Activated CD4-positive, alpha-beta T cell treated with anti-CD3 and anti-CD28 coated beads, Interleukin-2, Interleukin-4, amounts not matched to agents 100 ng/mL and 50 ng/mL, durations not matched to agents 16 hours and 8 hours (primary cell): ENCODE measurements at regions not wholly inside any gene's neighbourhood (a gene's known extent, or its start where the extent isn't known, plus 50 kb on each side); places are given as distances from the start of the nearest gene placed in this dataset.
"Not testable (repeated sequence)": the region's sequence is repeated elsewhere in the genome, so short reads cannot be mapped to it uniquely, and the experiment has no call there.

Experiments
- DNase-seq: peaks from one replicate; pipeline ENCODE4 v3.0.0-alpha.2; 2020; ENCODE audit warnings: low spot score

DNA sequence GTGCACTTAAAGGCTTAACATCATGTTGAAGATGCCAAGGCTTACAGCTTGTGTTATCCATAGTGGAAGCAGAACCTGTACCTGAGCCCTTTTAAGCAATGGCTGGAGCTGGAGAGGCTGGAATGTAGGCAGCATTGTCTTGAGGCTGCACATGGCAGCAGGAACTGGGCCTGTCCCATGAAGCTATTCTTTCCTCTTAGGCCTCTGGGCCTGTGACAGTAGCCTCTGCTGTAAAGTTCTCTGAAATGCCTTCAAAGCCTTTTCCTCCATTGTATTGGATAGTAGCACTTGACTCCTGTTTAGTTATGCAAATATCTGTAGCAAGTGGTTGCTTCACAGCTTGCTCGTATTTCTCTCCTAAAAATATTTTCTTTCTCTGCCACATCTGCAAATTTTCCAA is 127.4 kb upstream of the ANO5 start:
- no peak for DNase-seq

DNA sequence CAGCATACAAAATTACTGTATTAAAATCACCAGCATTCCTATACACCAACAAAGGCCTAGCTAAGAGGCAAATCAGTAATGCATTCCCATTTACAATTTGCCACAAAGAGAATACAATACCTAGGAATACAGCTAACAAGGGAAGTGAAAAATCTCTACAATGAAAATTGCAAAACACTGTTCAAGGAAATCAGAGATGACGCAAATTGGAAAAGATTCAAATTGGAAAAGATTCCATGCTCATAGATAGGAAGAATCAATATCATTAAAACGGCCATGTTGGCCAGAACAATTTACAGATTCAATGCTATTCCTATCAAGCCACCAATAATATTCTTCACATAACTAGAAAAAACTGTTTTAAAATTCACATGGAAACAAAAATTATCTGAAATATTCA is 123.0 kb upstream of the ANO5 start:
- no peak for DNase-seq

DNA sequence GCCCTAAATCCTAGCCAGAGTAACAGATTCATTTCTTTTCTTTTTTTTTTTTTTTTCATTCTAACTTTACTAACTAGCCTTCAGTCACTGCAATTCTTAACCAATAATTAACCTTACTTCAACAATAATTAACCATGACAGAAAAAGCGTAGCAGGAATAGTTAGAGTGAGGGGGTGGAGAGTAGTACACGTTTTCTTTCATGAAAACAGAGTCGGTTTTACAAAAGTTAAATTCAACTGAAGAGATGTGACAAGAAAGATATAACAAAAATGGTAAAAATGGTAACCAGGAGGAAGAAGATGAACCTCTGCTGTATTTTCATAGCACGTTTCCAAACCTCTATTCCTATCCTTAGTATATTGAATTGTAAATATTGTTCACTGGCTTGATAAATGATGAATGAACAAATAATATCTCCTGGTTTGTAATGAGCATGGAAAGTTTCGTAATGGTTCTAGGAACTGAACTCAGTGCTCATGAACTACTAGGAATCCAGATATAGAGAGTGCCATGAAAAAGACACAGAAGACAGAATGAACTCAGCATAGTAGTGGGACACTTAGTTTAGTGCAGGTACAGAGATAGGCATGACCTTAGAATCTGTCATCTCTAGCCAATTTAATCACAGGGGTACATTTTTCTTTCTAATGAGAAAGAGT is 116.5 kb upstream of the ANO5 start:
- no peak for DNase-seq

DNA sequence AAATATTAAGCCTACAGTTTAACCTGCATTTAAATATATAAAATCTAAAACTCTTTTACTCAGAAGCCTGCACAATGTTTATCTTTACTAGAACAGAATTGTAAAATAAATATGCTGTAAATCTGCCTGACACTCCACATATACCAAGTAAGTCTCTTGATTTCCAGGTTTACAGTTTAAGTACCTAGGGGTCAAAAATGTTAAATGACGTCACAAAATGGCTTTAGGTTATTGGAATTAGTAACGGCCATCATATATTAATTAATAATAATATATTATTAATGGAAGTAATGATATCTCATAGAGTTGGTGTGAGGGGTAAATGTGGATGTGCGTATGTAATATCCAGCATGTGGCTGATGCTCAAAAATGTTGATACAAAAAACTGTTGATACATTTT is 114.8 kb upstream of the ANO5 start:
- no peak for DNase-seq

DNA sequence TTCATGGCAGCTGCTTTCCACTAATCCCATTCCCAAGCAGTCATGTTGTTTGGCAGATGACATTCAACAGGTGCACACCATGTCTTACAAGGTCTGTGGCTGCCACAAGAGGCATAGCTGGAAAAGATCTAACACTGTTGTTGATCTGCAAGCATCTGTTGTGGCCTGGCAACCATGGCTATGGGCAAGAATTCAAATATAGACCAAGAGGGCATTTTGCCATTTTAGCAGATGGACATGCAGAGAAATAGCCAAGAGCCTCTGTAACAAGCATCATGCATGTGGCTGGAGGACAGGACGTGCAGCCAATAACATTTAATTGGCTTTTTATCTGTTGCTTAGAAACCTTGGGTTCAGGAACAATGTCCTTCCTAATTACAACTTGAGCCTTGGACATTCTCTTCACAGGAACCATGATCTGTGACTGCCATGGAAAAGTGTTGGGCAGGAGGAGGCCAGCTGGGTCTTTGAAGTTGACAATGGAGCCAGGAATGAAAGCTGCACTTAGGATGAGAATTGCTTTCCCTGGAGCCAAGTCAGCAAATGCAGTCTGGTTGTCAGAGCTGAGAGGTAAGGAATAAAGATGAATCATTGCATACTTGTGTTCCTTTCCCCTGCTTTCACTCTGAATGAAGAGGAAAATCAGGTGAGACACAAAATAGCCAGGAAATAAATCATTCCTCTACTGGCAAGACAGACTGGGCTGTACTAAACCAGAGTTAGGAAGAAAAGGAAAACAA is 113.6 kb upstream of the ANO5 start:
- no peak for DNase-seq

DNA sequence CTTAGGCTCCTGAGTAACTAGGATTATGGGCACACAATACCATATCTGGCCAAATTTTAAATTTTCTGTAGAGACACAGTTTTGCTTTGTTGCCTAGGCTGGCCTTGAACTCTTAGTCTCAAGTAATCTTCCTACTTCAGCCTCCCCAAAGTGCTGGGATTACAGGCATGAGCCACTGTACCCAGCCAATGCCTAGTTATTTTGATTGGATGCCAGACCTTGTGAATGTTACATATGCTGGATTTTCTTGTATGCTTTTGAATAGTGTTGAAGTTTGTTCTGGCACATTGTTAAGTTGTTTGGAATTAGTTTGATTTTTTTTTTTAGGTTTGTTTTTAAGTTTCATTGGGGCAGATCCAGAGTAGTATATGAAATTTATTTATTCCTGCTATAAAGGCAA is 110.7 kb upstream of the ANO5 start:
- no peak for DNase-seq

DNA sequence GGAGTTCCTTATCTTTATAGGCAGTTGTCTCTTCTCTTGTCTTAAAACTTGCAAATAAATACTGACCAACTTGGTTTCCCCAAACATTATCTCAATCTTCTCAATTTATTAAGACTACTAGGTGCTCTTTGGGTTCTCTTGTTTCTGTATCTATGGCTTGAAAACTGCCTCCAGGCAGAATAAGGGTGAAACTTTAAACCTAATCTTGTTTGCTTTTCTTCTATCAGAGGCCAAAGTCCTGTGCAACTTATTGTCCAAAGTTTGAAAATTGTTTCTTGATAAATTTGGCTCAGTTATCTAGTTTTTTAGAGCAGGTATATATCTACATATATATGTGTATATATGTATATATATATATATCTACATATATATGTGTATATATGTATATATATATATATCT is 110.1 kb upstream of the ANO5 start:
- DNase-seq: no peak

DNA sequence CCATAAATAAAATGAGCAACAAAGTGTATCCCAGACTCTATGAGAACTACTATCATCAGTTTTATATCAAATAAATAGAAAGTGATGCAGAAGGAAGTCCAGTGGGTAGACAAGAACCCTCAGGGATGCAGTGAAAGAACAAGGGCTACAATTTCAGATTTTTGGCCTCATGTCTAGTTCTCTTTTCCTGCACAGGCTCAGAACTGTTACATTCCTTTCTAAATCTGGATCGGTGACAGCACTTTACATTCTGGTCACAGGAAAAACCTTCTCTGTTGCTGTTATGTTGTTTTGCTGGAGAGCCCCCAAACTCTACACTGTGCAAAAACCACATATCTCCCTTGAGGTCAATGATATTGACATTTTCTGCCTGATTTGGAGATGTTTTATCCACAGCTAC is 108.8 kb upstream of the ANO5 start:
- DNase-seq: no peak

DNA sequence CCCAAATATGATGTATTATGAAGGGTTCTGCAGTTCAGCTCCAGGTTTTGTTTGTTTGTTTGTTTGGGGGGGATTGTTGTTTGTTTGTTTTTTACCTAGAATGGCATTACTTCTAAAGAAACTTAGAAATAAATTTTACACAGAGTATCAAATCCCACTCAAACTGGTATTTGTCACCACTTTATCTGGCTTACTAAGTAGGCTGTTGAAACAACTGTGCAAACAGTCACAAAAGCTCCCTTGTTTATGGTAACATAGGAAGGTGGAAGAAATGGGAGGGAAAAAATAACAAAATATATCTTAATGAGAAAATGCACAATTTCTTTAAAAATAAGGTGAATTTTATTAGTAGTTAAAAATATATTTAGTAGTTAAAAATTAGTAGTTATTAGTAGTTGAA is 108.3 kb upstream of the ANO5 start:
- no peak for DNase-seq

DNA sequence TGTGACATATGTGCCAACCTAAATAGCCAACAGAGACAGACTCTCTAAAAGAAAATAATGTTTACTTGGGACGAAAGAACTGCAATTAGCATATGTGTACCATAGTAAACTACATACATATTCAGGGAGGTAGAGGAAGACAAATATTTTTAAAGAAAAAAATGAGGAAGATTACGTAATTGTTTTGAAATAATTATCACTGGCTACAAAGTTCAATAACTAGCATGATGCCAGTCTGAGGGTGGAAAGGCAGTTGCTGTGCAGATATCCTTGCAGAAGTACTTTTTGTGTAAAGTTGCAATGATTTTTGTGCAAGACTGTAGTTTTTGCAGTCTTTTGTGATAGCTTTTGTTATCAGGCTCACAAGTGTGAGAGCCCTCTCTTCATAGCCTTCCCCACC is 103.3 kb upstream of the ANO5 start:
- no peak for DNase-seq

DNA sequence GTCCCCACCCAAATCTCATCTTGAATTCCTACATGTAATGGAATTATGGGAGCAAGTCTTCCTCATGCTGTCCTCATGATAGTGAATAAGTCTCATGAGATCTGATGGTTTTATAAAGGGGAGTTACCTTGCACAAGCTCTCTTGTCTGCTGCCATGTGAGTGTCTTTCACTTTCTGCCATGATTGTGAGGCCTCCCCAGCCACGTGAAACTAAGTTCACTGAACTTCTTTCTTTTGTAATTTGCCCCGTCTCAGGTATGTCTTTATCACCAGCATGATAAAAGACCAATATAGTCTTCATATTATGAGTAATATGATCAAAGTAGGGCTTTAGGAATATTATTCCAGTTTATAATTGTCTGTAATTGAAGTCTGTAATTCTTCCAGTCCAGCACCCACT is 86.3 kb upstream of the ANO5 start:
- no peak for DNase-seq

DNA sequence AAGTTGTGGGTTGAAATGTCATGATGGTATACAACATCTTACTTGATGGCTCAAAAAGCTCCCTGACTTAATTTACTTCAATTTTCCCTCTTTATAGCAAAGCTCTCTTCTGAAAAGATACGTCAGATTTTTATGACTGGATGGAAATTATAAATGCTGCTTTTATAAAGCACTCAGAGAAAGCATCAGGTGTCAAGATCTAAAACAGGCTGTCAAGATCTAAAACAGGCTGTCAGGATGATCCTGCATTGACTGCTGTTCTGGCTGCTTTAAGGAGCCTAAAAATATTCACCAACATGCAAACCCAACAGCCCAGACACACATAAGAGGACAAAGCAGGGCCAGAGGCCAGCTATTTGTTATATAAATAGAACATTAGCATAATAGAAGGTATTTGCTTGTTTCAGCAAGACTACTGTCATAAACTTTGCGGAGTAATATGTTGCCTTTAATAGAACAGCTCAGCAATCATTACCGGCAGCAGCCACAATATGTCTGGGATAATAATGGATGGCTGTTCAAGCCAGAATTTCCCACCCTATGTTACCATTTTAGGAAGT is 77.3 kb upstream of the ANO5 start:
- DNase-seq: no peak

DNA sequence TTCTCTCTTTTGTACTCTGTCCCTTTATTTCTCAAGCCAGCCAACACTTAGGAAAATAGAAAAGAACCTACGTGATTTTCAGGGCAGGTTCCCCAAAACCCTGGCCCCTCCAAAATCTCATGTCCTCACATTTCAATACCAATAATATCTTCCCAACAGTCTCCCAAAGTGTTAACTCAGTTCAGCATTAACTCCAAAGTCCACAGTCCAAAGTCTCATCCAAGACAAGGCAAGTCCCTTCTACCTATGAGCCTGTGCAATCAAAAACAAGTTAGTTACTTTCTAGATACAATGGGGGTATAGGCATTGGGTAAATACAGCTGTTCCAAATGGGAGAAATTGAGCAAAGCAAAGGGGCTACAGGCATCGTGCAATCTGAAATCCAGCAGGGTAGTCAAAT is 64.9 kb upstream of the ANO5 start:
- DNase-seq: not testable (repeated sequence)

DNA sequence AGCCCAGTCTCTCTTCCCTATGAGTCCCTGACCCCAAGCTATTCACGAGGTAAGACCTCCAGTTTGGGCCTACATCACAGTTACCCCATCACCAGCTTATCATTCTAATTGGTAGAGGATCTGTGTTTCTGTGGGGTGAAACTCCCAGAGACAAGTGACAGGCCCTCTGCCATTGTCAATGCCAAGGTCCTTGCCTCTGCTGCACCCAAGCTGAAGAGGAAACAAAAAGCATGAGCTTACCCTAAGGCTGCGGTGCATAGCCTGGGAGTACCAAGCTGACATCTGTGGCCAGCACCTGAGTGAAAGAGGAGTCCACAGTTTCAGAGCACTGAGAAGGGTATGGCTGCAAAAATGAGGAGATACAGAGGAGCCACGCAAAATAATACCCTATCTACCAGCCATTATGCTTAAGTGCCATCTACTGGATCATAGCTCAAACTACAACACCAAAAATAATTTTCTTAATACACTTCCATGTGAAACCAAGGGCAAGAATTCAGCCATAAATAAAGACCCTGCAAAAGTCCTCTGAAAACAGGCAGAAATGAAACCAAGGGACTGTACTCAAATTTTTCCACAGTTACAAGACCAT is 62.3 kb upstream of the ANO5 start:
- DNase-seq: peak; percentile 1

DNA sequence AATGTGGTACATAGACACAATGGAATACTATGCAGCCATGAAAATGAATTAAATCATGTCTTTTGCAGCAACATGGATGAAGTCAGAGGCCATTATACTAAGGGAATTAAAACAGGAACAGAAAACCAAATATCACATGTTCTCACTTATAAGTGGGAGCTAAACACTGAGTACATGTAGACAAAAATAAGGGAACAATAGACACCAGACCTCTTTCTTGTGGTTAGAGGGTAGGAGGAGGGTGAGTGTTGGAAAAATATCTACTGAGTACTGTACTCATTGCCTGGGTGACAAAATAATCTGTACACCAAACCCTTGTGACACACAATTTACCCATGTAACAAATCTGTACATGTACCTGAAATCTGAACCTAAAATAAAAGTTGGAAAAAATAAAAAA is 59.1 kb upstream of the ANO5 start:
- no peak for DNase-seq

DNA sequence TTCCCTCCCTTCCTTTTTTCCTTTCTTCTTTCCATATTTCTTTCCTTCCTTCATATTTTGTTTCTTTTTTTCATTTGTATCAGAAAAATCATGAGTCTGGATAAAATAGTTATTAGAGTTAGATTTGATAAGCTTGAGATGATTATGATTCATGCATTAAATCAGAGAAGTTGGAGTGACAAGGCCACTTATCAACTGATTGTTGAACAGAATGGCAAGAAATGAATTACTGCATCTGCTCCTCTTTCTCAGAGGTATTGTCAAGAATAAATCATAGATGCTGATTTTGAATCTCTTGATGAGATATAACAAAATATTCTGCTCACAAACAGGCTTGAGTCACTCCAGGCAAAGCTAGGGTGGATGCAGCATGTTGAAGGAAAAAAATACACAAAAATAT is 54.6 kb upstream of the ANO5 start:
- no peak for DNase-seq
